Thyroid gland (tissue), 4 donors: ENCODE measurements at regions not wholly inside any gene's neighbourhood (a gene's known extent, or its start where the extent isn't known, plus 50 kb on each side); places are given as distances from the start of the nearest gene placed in this dataset.

Experiments used
- CTCF ChIP-seq, 6 experiments: fragments of 200-600 bp in 3 of 6; fragments of 450-650 bp in 3 of 6; sonication (generic) in 3 of 6; IDR thresholded peaks; one replicate each; pipeline ENCODE4 v1.5.1; 2016 to 2019; ENCODE audit warnings: antibody characterized with exemption in 6 of 6, mild to moderate bottlenecking in 2 of 6, inconsistent platforms in 1 of 6, moderate library complexity in 1 of 6
- POLR2A ChIP-seq, 2 donors: fragments of 450-650 bp; IDR thresholded peaks; one replicate each; pipeline ENCODE4 v1.6.1; 2017; ENCODE audit warnings: antibody characterized with exemption in 2 of 2, mild to moderate bottlenecking in 2 of 2, moderate library complexity in 1 of 2

- no peak for TF ChIP-seq CTCF (IDR thresholded peaks at IDR 0.05)
- TF ChIP-seq POLR2A (IDR thresholded peaks at IDR 0.05): no peak
Measured at GRCh38 chr1:245039196-245039595, 115.6 kb upstream of the KIF26B start.
